ENCODE measurements at regions not wholly inside any gene's neighbourhood (a gene's known extent, or its start where the extent isn't known, plus 50 kb on each side); places are given as distances from the start of the nearest gene placed in this dataset.

GRCh38 chr6:106765496-106765895 lies 136.1 kb downstream of the QRSL1 start:
- Mint-ChIP-seq H3K9me3 (peaks cover 21% of the 10 kb centered on the region), H3K4me3 (no peak overlapping the region), H3K27me3 (ENCODE audit: insufficient read depth, low read depth) (peaks cover 3% of the 10 kb centered on the region), H3K27ac (no peak overlapping the region), H3K36me3 (no peaks in the 10 kb centered on the region), H3K4me1 (no peaks in the 10 kb centered on the region)
- H3K4me2 ChIP-seq: no peak overlapping the region
- no peaks in the 10 kb centered on the region for H3K4me1 ChIP-seq
- H3K36me3 ChIP-seq: no peaks in the 10 kb centered on the region
- no peak overlapping the region for H2AFZ ChIP-seq (replicated peaks)
- TF ChIP-seq EZH2 (IDR thresholded peaks at IDR 0.05) (no peak), EZH2phosphoT487 (IDR thresholded peaks at IDR 0.05) (no peak), CTCF (IDR thresholded peaks at IDR 0.05) (no peak)
- no peaks in the 10 kb centered on the region for H3F3A ChIP-seq (ENCODE audit: low read depth)
- no peak overlapping the region for H3K4me3 ChIP-seq
- no peak overlapping the region for H3K27ac ChIP-seq
- no peaks in the 10 kb centered on the region for H3K9me3 ChIP-seq (ENCODE audit: low read depth)
- H3K9ac ChIP-seq: no peak overlapping the region
- no peaks in the 10 kb centered on the region for H3K27me3 ChIP-seq
- no peaks in the 10 kb centered on the region for H4K20me1 ChIP-seq (ENCODE audit: low read depth)
- DNase-seq (ENCODE audit: low spot score): no peak
- no peaks in the 10 kb centered on the region for H3K79me2 ChIP-seq (ENCODE audit: low read depth)

GRCh38 chr6:106764353-106764980 lies 135.1 kb downstream of the QRSL1 start:
- H4K20me1 ChIP-seq (ENCODE audit: low read depth): no peaks in the 10 kb centered on the region
- no peaks in the 10 kb centered on the region for H3K36me3 ChIP-seq
- H3K9ac ChIP-seq: no peak overlapping the region
- H3K4me1 Mint-ChIP-seq: no peaks in the 10 kb centered on the region
- H3K36me3 Mint-ChIP-seq: no peaks in the 10 kb centered on the region
- no peaks in the 10 kb centered on the region for H3K9me3 ChIP-seq (ENCODE audit: low read depth)
- H3F3A ChIP-seq (ENCODE audit: low read depth): no peaks in the 10 kb centered on the region
- no peak overlapping the region for H3K4me3 Mint-ChIP-seq
- H3K27me3 ChIP-seq: no peaks in the 10 kb centered on the region
- H3K79me2 ChIP-seq (ENCODE audit: low read depth): no peaks in the 10 kb centered on the region
- DNase-seq (ENCODE audit: low spot score): no peak
- no peak overlapping the region for H3K4me2 ChIP-seq
- peaks cover 3% of the 10 kb centered on the region for H3K27me3 Mint-ChIP-seq (ENCODE audit: insufficient read depth, low read depth)
- peaks cover 13% of the 10 kb centered on the region for H3K9me3 Mint-ChIP-seq
- no peak overlapping the region for H2AFZ ChIP-seq (replicated peaks)
- no peak overlapping the region for H3K4me3 ChIP-seq
- H3K27ac ChIP-seq: no peak overlapping the region
- H3K4me1 ChIP-seq: no peaks in the 10 kb centered on the region
- no peak for TF ChIP-seq CTCF (IDR thresholded peaks at IDR 0.05)
- no peak for TF ChIP-seq EZH2phosphoT487 (IDR thresholded peaks at IDR 0.05)
- H3K27ac Mint-ChIP-seq: no peak overlapping the region

GRCh38 chr6:106763361-106763760 lies 134.0 kb downstream of the QRSL1 start:
- Mint-ChIP-seq H3K4me1 (no peaks in the 10 kb centered on the region), H3K27ac (no peak overlapping the region), H3K36me3 (no peaks in the 10 kb centered on the region), H3K27me3 (ENCODE audit: insufficient read depth, low read depth) (peaks cover 3% of the 10 kb centered on the region), H3K9me3 (peaks cover 11% of the 10 kb centered on the region), H3K4me3 (no peak overlapping the region)
- no peak overlapping the region for H2AFZ ChIP-seq (replicated peaks)
- no peaks in the 10 kb centered on the region for H3K36me3 ChIP-seq
- no peak overlapping the region for H3K4me2 ChIP-seq
- H3K27me3 ChIP-seq: no peaks in the 10 kb centered on the region
- no peaks in the 10 kb centered on the region for H3K4me1 ChIP-seq
- TF ChIP-seq EZH2phosphoT487 (IDR thresholded peaks at IDR 0.05) (no peak), CTCF (IDR thresholded peaks at IDR 0.05) (no peak), EZH2 (IDR thresholded peaks at IDR 0.05) (no peak)
- no peak overlapping the region for H3K9ac ChIP-seq
- H3K27ac ChIP-seq: no peak overlapping the region
- DNase-seq (ENCODE audit: low spot score): no peak
- H3F3A ChIP-seq (ENCODE audit: low read depth): no peaks in the 10 kb centered on the region
- no peaks in the 10 kb centered on the region for H4K20me1 ChIP-seq (ENCODE audit: low read depth)
- H3K9me3 ChIP-seq (ENCODE audit: low read depth): no peaks in the 10 kb centered on the region
- no peak overlapping the region for H3K4me3 ChIP-seq
- H3K79me2 ChIP-seq (ENCODE audit: low read depth): no peaks in the 10 kb centered on the region

All from neural progenitor cell (in vitro differentiated cells).